Right lobe of liver (tissue), 4 donors: ENCODE measurements at regions not wholly inside any gene's neighbourhood (a gene's known extent, or its start where the extent isn't known, plus 50 kb on each side); places are given as distances from the start of the nearest gene placed in this dataset.

Experiments used
- POLR2A ChIP-seq: fragments of 450-650 bp; IDR thresholded peaks from one replicate; pipeline ENCODE4 v1.6.1; 2017; ENCODE audit warnings: antibody characterized with exemption, mild to moderate bottlenecking
- TF ChIP-seq, protein P1 (sequence below), 4 donors: fragments of 200-600 bp in 3 of 4; fragments of 450-650 bp in 1 of 4; IDR thresholded peaks; one replicate each; pipeline versions ENCODE4 v1.5.1 to v1.8.0; 2016 to 2022; ENCODE audit warnings: antibody characterized with exemption in 4 of 4, mild to moderate bottlenecking in 2 of 4
- donor health status: DM: no; HTN: no; CAD: no.
- donor health status: DM: no; HTN: no; CAD: no.
- donor health status: DM: no; HTN: yes; CAD: no.

- TF ChIP-seq, protein P1, sequence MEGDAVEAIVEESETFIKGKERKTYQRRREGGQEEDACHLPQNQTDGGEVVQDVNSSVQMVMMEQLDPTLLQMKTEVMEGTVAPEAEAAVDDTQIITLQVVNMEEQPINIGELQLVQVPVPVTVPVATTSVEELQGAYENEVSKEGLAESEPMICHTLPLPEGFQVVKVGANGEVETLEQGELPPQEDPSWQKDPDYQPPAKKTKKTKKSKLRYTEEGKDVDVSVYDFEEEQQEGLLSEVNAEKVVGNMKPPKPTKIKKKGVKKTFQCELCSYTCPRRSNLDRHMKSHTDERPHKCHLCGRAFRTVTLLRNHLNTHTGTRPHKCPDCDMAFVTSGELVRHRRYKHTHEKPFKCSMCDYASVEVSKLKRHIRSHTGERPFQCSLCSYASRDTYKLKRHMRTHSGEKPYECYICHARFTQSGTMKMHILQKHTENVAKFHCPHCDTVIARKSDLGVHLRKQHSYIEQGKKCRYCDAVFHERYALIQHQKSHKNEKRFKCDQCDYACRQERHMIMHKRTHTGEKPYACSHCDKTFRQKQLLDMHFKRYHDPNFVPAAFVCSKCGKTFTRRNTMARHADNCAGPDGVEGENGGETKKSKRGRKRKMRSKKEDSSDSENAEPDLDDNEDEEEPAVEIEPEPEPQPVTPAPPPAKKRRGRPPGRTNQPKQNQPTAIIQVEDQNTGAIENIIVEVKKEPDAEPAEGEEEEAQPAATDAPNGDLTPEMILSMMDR (IDR thresholded peaks at IDR 0.05): no peak
- no peak for TF ChIP-seq POLR2A
Observed at GRCh38 chr4:149280806-149281205, 534.8 kb downstream of the IQCM start.
